Glomerular visceral epithelial cell (primary cell): ENCODE measurements at regions not wholly inside any gene's neighbourhood (a gene's known extent, or its start where the extent isn't known, plus 50 kb on each side); places are given as distances from the start of the nearest gene placed in this dataset.

ENCODE experiments used
- DNase-seq: peaks from one replicate; pipeline ENCODE4 v3.0.0-alpha.2; 2016; ENCODE audit errors: extremely low spot score

DNA sequence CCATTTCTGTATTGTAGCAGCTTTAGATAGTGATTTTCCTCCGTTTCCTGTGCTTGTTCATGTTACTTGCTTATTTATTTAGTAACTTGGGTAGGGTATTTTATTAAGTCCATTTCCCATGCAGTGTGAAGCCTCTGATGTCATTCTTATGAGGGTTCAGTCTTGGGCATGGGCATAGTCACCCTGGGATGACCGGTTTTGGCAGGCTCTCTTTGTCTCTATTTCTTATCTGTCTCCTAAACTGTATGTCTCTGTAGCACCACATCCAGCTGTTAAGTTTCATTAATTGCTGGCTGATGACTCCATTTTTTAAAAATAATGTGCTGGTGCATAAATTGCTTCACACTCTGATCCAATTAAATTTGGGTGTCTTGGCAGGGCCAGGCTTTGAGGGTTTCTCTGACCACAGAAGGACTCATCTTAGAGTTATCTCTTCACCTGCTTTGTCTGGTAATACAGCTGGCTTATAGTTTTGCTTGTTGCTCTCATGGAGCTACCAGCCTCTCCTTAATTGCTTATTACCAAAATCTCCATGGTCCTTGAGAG lies 173.3 kb upstream of the VLDLR start:
- no peak for DNase-seq

DNA sequence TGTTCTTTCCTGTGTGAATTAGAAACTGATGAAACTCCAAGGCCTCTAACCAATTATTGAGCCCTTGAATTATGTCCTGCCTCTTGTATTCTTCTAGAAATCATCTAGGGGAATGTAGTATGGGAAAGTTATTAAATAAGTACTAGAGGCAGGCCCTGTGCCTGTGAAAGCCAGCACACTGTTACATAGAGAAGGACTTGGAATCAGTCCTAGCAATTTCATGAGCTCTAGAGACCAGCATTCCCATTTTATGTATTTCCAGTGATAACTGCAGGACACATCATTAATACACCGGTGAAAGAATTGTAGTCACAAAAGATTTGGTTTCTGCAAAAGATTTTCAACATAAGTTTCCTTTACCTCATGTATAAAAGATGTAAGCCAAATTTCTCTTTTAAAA lies 168.5 kb upstream of the VLDLR start:
- no peak for DNase-seq

DNA sequence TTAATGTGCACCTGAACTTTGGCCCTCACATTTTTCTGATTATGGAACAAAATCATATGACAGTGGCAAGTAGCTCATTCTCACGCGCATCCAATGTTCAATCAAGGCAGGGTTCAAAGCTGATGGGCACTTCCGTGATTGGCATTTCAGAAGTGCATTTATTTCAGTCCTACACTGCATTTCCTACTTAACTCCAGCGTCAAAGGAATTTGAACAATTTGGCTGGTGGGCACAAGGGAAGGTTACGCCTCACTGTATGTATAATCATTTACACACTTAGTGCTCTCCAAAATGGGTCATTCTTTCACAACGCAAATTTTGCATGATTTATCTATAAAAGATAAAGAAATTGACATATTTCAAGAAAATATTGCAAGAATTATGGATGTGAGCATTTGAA lies 167.9 kb upstream of the VLDLR start:
- peak; percentile 24 for DNase-seq

DNA sequence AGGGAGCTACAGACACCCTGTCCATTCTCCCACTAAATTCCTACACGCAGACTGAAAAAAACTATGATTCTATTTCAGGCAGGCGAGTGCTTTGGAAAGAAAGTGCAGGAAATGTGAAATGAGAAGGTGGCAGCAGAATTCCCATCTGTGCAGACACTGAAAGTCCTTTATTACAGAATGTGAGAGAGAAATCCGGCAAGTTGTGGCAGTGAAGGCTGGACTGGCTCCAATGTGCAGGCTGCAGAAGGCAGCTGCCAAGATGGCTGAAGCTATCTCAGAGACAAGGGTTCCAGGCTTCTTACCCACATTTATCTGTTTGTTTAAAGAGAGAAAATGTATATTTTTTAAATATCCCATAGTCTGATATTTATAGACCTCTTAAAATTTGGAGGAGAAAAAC lies 161.8 kb upstream of the VLDLR start:
- no peak for DNase-seq

DNA sequence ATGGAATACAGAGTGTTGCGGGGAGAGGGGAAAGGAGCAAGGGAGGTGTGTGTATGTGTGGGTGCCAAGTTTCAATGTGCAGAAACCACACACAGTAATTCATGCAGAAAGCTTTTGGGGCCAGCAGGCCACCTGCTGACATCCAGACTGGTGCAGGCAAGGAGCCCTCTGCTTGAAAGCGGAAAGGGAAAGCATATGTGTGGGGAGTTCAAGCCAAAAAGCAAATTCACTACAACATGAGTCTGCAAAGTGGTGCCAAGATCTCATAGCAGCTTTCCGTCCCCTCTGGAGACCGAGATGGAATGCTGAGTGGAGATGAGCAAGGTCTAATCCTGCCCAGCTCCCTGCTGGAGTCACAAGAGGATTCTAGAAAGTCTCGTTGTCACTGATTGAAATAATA lies 159.7 kb upstream of the VLDLR start:
- DNase-seq = no peak

DNA sequence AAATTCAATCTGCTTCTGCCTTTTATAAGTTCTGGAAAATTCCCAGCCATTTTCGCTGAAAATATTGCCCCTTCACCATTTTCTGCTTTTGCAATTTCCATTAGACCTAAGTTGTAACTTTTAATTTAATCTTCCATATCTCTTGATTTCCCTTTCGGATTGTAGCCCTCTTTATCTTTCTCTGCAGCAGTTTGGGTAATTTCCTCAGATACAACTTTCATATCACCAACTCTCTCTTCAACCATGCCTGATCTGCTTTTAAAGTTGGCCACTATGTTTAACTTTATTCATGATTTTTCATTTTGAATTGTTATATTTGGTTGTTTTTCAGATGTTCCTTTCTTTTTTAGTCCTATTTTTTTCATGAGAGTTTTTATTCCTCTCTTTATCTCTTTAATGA lies 157.0 kb upstream of the VLDLR start:
- DNase-seq = no peak

- no peak for DNase-seq
Measured at GRCh38 chr9:2465516-2465915, 156.1 kb upstream of the VLDLR start.

DNA sequence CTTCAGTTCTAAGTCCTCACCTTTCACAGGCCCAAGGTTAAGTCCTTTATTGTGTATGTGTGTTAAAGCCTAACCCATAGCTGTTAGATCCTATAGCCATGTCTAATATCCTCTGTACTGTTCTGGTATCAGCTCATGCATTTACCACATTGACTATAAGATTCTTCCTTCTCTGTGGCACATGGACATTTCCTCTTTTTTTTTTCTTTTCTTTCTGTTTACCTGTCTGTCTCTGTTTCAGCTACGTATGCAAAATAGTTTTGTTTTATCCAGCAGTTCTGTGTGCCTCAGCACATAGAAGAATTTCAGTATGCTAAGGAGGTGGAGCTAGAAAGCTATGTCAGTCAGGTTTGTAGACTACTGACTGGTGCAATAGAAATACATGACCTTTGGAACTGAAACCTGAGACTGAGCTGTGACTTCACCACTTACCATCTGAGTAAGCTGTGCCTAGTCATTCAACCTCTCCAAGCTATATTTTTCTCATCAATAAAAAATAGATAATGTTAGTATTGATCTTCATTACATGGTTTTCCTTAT lies 155.6 kb upstream of the VLDLR start:
- peak; percentile 9 for DNase-seq

DNA sequence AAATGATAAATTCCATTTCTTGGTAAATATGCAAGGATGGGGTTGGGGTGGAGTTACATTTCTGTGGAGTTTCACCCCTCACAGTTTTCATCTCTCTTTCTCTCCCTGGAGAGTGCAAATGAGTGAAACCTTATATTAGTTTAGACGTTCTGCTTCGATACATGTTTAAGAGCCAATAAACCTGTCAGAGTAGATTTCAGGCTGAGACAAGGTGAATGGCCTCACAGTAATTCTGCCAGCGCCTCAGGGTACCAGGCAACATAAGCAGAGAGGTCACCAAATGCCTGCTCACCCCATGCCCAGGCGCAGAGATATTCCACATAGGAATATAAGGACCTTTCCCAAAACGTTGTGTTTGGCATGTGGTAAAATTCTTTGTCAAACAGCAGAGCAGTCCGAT lies 154.9 kb upstream of the VLDLR start:
- DNase-seq = no peak

- DNase-seq = peak; percentile 25
Measured at GRCh38 chr9:2469681-2470221, 151.8 kb upstream of the VLDLR start.

GRCh38 chr9:2473681-2474080 lies 147.9 kb upstream of the VLDLR start:
- DNase-seq = no peak

- DNase-seq = no peak
Measured at GRCh38 chr9:2477755-2478154, 143.8 kb upstream of the VLDLR start.

GRCh38 chr9:2478421-2478820 lies 143.2 kb upstream of the VLDLR start:
- no peak for DNase-seq

- DNase-seq = no peak
Measured at GRCh38 chr9:2479056-2479565, 142.5 kb upstream of the VLDLR start.

DNA sequence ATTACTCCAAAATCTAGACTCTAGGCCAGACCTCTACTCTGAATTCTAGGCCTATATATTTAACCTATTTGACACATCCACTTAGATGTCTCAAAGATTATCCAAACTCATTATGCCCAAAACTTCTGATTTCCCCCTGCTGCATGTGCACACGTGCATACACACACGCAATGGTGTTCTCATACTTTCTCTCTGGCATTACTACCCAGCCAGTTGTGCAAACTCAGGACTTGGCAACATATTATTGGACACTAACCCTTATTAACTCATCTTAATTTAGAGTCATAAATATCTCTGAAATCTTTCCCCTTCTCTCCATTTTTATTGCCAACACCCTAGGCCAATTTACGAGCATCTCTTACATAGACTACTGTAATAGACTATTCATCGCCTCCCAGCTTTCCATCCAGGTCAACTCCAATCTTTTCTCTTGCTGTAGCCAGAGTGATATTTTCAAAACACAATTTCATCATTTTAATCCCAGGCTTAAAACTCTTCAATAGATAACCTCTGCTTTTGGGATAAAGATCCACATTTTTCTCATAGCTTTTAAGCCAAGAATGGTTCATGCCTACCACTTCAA lies 141.2 kb upstream of the VLDLR start:
- no peak for DNase-seq

DNA sequence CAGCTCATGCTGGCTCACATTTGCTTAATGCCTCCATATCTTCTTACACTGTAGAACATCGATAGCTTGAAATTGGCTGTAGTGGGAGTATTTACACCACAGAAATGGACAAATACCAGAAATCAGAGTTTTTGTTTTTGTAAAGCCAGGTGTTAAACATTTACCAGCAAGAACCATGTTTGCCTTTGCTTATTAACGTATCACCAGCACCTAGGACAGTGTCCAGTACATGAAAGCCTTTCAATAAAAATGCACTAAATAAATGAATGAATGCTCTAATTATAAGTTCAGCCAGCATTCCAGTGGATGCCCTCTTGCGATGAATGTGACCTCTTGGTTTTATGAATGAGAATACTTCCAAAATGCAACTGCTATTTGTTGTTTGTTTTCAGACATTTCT lies 140.4 kb upstream of the VLDLR start:
- DNase-seq = no peak

DNA sequence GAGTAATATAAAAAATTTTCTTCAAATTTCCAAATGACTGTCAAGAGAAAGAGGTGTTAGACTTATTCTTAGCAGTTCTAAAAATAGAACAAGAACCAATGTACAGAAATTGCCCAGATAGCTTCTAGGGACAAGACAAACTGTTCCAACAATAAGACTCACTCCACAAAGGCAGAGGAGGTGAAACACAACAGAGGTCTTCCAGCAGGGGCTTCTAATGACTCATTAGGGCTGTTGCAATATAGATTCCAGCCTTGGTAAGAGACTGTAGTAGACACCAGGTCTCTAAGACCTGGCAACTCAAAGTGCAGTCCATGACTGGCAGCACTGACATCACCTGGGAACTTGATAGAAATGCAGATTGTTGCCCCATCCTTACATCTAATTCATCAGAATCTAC lies 134.6 kb upstream of the VLDLR start:
- no peak for DNase-seq

DNA sequence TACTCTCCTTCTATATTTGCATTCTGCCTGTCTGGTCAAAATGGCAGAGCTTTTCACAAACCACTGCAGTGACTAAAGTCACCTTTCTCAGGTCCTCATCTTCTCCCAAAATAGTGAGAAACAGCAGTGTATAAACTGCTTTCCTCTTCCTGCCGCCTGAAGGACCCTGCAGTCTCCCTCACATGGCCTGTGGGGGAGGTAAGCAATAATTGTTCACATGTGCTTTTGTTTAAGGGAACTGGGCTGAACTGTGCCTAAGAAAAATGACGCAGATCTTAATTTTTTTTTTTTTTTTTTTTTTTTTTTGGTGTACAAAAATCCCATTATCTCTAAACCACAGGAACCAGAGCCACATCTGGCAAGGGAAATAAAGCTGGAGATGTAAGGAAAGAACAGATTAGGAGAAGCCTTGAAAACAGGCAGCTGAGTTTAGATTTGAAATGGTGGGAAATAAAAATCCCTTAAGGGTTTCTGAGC lies 131.7 kb upstream of the VLDLR start:
- DNase-seq = no peak

DNA sequence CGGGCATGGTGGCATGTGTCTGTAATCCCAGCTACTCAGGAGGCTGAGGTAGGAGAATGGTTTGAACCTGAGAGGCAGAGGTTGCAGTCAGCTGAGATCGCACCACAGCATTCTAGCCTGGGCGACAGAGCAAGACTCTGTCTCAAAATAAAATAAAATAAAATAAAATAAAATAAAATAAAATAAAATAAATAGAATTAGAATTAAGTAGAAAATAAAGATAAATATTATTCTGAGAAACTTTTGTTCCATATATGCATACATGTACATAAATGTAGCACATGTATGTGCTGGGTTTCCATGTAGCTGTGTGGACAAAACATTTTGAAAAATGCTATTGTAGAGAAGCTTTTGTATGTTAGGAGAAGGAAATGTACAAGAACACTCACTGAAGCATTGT lies 129.4 kb upstream of the VLDLR start:
- no peak for DNase-seq

- DNase-seq = no peak
Measured at GRCh38 chr9:2493109-2493508, 128.5 kb upstream of the VLDLR start.

DNA sequence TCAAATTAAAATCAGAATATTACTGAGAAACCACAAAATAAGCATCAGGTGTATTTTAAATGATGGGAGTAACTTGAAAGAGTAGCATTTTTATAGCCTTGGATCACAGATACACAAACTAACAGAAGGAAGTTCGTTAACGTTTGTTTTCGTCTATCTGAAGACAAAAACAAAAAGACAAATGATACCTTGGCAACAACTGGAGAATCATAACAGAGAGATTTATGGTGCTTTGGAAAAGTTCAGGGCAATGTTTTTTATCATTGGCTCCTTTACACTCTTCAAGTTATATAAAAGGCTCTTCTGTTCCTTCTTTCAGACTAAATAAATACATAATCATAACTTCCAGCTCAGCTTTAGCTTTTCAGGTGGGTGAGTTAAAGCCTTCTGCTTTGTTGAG lies 128.1 kb upstream of the VLDLR start:
- DNase-seq = no peak

DNA sequence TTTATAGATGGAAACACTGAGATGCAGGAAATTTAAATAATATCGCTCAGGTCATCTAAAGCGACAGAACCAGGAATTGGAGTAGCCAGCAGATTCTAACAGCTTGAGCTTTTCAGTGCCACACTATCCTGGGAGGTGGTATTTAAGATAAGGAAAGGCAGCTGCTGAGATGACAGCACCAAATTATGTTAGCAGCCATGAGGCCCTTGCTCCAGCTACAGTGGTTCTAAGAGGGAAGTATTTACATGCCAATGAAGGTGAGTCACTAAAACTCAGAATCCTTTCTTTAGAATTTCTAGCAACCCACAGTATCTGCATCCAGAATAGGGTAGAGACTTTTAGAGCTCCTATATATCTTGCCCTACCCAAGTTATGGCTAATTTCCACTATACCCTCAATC lies 127.0 kb upstream of the VLDLR start:
- peak; percentile 52 for DNase-seq

DNA sequence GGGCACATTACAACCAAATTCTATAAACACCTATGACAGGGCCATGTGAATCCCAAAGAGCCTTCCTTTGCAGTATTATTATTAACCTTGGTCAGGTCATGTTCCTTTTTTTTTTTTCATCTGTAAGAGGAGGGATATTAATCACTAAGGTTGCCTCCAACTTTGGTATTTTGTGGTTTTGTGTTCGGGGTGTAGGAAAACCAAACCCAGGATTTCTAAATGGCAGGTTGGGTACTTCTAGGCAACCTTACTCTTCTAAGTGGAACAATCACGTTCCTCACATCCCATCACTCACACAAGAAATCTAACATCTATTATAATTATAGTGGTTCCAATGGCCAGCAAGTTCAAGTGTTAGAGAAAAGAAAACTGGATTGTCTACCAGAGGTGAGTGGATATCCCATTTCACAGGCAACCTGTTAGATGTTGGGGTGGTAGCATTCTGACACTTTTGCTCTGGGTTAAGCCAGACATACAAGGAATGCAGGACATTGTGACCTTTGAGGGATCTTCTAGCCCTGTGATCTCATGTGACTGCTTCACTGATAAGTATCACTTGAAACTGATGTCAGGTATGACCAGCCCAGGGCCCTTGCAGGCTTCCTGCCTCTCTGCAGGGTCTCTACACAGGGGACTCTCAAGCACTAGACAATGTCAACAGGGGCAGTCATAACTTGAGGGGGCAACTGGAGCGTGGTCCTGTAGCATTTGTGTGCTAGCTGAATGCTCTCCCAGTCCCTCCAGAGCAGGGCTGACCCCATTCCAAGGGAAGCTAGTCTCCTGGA lies 126.2 kb upstream of the VLDLR start:
- DNase-seq = no peak
